Prostate gland (tissue), 2 donors: ENCODE measurements at regions not wholly inside any gene's neighbourhood (a gene's known extent, or its start where the extent isn't known, plus 50 kb on each side); places are given as distances from the start of the nearest gene placed in this dataset.

Experiments used
- DNase-seq: peaks from one replicate; pipeline ENCODE4 v3.0.0-alpha.2; 2019; ENCODE audit warnings: low spot score
- H3K27ac ChIP-seq, 2 donors: fragments of 200-600 bp; sonication (generic); 2 replicates each; pipeline ENCODE4 v1.5.1; 2017 to 2019
- H3K27me3 ChIP-seq: fragments of 200-600 bp; sonication (generic); replicated peaks from 2 replicates; pipeline ENCODE4 v1.5.1; 2019; ENCODE audit not compliant: insufficient read depth
- H3K36me3 ChIP-seq, 2 donors: fragments of 200-600 bp; sonication (generic); 1 replicate in 1 of 2; 2 replicates in 1 of 2; pipeline versions ENCODE4 v1.5.1 to v1.8.1; 2017 to 2019
- H3K4me1 ChIP-seq: fragments of 200-600 bp; sonication (generic); replicated peaks from 2 replicates; pipeline ENCODE4 v1.5.1; 2019
- H3K4me3 ChIP-seq, 2 donors: fragments of 200-600 bp; sonication (generic); 2 replicates each; pipeline ENCODE4 v1.5.1; 2017 to 2019
- H3K9me3 ChIP-seq: fragments of 200-600 bp; sonication (generic); 2 replicates; pipeline ENCODE4 v1.5.1; 2017
- CTCF ChIP-seq, 4 experiments: fragments of 200-600 bp in 2 of 4; fragments of 450-650 bp in 2 of 4; sonication (generic) in 2 of 4; IDR thresholded peaks; 1 replicate in 3 of 4; 2 replicates in 1 of 4; pipeline ENCODE4 v1.5.1; 2016 to 2019; ENCODE audit warnings: antibody characterized with exemption in 4 of 4, mild to moderate bottlenecking in 2 of 4, moderate library complexity in 2 of 4
- POLR2A ChIP-seq: fragments of 450-650 bp; IDR thresholded peaks from one replicate; pipeline ENCODE4 v1.6.1; 2016; ENCODE audit warnings: antibody characterized with exemption, mild to moderate bottlenecking
- POLR2AphosphoS5 ChIP-seq: sonication (generic); formaldehyde crosslinking; IDR thresholded peaks from one replicate; pipeline ENCODE4 v1.6.1; 2017; ENCODE audit warnings: antibody characterized with exemption
- WGBS: methylation state at CpG from one replicate; pipeline ENCODE4 v1.1.5; 2018; 5-methylcytosine and 5-hydroxymethylcytosine counted together
- intact Hi-C: fragments of 100-400 bp; cut with DNase I; formaldehyde crosslinking; loops from one replicate; pipeline ENCODE4 v1.14.2; 2022

DNA sequence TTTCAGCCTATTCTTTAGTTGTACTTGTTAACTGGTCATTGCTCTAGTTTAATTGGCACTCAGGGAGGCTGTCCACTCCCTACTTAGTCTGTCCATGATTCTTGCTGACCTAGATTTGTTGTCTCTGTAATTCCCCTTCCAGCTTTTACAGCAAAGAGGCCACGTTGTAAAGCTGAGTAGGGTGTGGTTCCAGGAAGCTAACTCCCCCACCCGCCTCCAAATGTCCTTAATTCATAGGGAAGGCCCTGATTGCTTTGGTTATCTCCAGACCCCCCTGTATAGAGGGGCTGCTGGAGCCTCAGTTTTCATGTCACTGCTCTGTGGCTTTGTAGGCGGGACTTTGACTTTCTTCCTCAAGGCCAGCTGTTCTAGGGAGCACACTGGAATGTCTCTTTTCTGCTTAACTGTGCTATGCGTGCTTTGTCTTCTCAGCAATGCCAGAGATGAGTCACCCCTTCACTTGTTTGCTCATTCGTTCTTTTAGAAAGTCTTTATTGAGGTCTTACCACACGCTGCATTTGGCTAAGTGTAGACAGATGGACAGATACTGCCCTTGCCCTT, 175.1 kb upstream of the JAG1 start:
- WGBS, result 33% methylated on average over 6 of the region's 6 CpGs
- TF ChIP-seq CTCF (IDR thresholded peaks at IDR 0.05), result no peak
- Histone ChIP-seq H3K9me3 (no peaks in the 10 kb centered on the region), H3K36me3 (no peaks in the 10 kb centered on the region), H3K27ac (no peak overlapping the region), H3K27me3 (no peaks in the 10 kb centered on the region), H3K4me3 (no peak overlapping the region), H3K4me1 (no peaks in the 10 kb centered on the region)
- intact Hi-C loops, result no loop called here
- DNase-seq, result no peak

DNA sequence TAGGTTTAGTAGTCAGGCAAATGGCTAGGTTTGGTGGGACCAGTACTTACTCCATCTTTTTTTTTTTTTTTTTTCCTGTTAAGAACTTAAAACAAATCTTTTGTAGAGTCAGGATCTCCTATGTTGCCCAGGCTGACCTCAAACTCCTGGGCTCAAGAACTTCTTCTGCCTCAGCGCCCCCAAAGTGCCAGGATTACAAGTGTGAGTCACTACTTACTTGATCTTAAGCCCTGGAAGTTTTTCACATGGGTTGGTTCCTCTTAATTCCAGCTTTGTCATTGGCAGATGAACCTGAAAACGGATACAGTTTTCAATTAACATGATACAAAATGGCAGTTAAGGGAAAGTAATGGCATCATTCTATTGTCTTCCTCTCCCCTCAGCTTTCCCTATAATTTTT, 179.4 kb upstream of the JAG1 start:
- H3K9me3 ChIP-seq, result no peaks in the 10 kb centered on the region
- H3K36me3 ChIP-seq, result no peaks in the 10 kb centered on the region
- WGBS, result 98% methylated on average over 2 of the region's 2 CpGs
- H3K27ac ChIP-seq, result no peak overlapping the region
- TF ChIP-seq POLR2A (no peak), POLR2AphosphoS5 (no peak), CTCF (IDR thresholded peaks at IDR 0.05) (no peak)
- H3K27me3 ChIP-seq, result no peaks in the 10 kb centered on the region
- intact Hi-C loops, result loop anchor here (10.0 kb wide), 1 partner anchor 72 kb away; no protein-coding TSS in a partner anchor
- H3K4me3 ChIP-seq, result no peak overlapping the region
- no peaks in the 10 kb centered on the region for H3K4me1 ChIP-seq
- DNase-seq, result no peak

DNA sequence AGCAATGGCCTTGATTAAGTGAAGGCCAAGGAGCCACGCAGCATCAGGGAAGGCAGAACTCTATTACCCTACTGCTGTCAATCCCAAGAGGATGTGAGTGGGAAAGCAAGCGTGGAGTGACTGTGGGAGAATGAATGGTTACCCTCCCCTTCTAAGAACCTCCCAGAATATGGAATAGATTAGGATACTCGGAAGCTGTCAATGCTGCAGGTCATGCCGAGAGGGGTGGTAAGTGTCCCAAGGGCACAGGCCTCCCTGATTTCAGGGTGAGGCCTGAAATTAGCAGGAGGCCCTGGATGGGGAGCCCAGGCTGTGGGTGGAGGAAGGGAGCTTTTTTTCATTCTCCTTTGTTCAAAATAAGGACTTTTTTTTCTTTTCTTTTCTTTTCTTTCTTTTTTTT, 179.9 kb upstream of the JAG1 start:
- H3K36me3 ChIP-seq, result no peaks in the 10 kb centered on the region
- H3K9me3 ChIP-seq, result no peaks in the 10 kb centered on the region
- no peaks in the 10 kb centered on the region for H3K27me3 ChIP-seq
- no peak for TF ChIP-seq POLR2AphosphoS5
- no peak for TF ChIP-seq POLR2A
- no peak for TF ChIP-seq CTCF (IDR thresholded peaks at IDR 0.05)
- H3K4me1 ChIP-seq, result no peaks in the 10 kb centered on the region
- H3K27ac ChIP-seq, result no peak overlapping the region
- WGBS, result 94% methylated on average over 4 of the region's 4 CpGs
- no peak for DNase-seq
- intact Hi-C loops, result loop anchor here (10.0 kb wide), 1 partner anchor 71 kb away; no protein-coding TSS in a partner anchor
- no peak overlapping the region for H3K4me3 ChIP-seq

DNA sequence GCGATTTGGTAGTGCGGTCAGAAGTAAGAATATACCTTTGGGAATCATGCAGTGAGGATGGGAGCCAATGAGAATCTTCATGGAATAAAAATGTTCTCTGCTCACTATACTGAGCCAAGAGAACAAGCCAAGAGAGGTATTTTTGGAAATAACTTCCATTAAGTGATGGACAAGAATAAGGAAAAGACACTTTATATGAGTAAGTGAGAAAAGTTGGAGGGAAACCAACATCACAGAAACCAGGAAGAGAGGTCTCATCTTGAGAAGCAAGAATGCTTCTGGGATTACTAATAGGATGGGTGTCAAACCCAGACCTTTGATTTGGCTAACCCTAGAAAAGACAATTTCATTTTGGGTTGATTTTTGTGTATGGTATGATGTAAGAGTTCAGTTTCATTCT, 181.2 kb upstream of the JAG1 start:
- H3K9me3 ChIP-seq, result no peaks in the 10 kb centered on the region
- DNase-seq, result no peak
- H3K4me3 ChIP-seq, result no peak overlapping the region
- no peak for TF ChIP-seq POLR2A
- no peaks in the 10 kb centered on the region for H3K36me3 ChIP-seq
- H3K27me3 ChIP-seq, result no peaks in the 10 kb centered on the region
- no peaks in the 10 kb centered on the region for H3K4me1 ChIP-seq
- intact Hi-C loops, result loop anchor here (10.0 kb wide), 1 partner anchor 70 kb away; no protein-coding TSS in a partner anchor
- WGBS, result 89% methylated on average over 2 of the region's 2 CpGs
- H3K27ac ChIP-seq, result no peak overlapping the region

- no peak for DNase-seq
- no peaks in the 10 kb centered on the region for H3K36me3 ChIP-seq
- no peaks in the 10 kb centered on the region for H3K9me3 ChIP-seq
- H3K4me1 ChIP-seq, result no peaks in the 10 kb centered on the region
- H3K27ac ChIP-seq, result no peak overlapping the region
- intact Hi-C loops, result loop anchor here (10.0 kb wide), 1 partner anchor 69 kb away; no protein-coding TSS in a partner anchor
- no peak overlapping the region for H3K4me3 ChIP-seq
- no peak for TF ChIP-seq POLR2A
- no peak for TF ChIP-seq CTCF (IDR thresholded peaks at IDR 0.05)
- no peak for TF ChIP-seq POLR2AphosphoS5
- H3K27me3 ChIP-seq, result no peaks in the 10 kb centered on the region
Observed at GRCh38 chr20:10855778-10856177, 182.0 kb upstream of the JAG1 start.
